IMR-90 (cell line): ENCODE measurements at regions not wholly inside any gene's neighbourhood (a gene's known extent, or its start where the extent isn't known, plus 50 kb on each side); places are given as distances from the start of the nearest gene placed in this dataset.

Experiments
- ATAC-seq: fragments of 200-7000 bp; cut with Tn5 transposase; 2 replicates; pipeline ENCODE4 v1.9.1; 2020; ENCODE audit warnings: low read depth, mild to moderate bottlenecking, moderate library complexity
- BruUV-seq: library from RNA; stranded (reverse); fragments of 400-500 nt; replicated peaks from 2 replicates; lab custom pipeline; 2021; lab: Mats Ljungman, UMichigan
- CTCF ChIA-PET: fragments of 300-600 bp; formaldehyde crosslinking; extraction: SDS; loops from one replicate; lab custom pipeline; 2021; ENCODE audit warnings: antibody characterized with exemption; lab: Yijun Ruan, JAX
- POLR2A ChIA-PET: fragments of 300-600 bp; sonication (Branson Sonifier 250); formaldehyde crosslinking; loops from one replicate; lab custom pipeline; 2022; ENCODE audit warnings: antibody characterized with exemption; ENCODE audit not compliant: unreplicated experiment; lab: Charles Lee
- DNase-seq: peaks from one replicate; pipeline ENCODE4 v3.0.0; 2013
- H2AFZ ChIP-seq: replicated peaks from 2 replicates; pipeline ENCODE3; 2013; ENCODE audit warnings: low read length, mild to moderate bottlenecking; ENCODE audit not compliant: poor library complexity
- H2AK5ac ChIP-seq: 2 replicates; pipeline ENCODE4 v1.6.1; 2013; ENCODE audit warnings: low read depth, low read length, inconsistent platforms
- H2AK9ac ChIP-seq: replicated peaks from 2 replicates; pipeline ENCODE3; 2013; ENCODE audit warnings: mild to moderate bottlenecking, low read depth, low read length, moderate library complexity; ENCODE audit not compliant: poor library complexity
- H2BK120ac ChIP-seq: 2 replicates; pipeline ENCODE4 v1.6.1; 2013; ENCODE audit warnings: low read depth, low read length, inconsistent platforms
- H2BK15ac ChIP-seq: 3 replicates; pipeline ENCODE4 v1.6.1; 2013; ENCODE audit warnings: low read depth, low read length, inconsistent platforms
- H2BK20ac ChIP-seq: 2 replicates; pipeline ENCODE4 v1.6.1; 2013; ENCODE audit warnings: low read depth, mild to moderate bottlenecking, inconsistent platforms, low read length, moderate library complexity
- H2BK5ac ChIP-seq: 2 replicates; pipeline ENCODE4 v1.6.1; 2013; ENCODE audit warnings: mild to moderate bottlenecking, low read depth, low read length, inconsistent platforms; ENCODE audit not compliant: poor library complexity, severe bottlenecking
- H3K14ac ChIP-seq: replicated peaks from 2 replicates; pipeline ENCODE4 v1.6.1; 2013; ENCODE audit warnings: low read depth, low read length, inconsistent platforms
- H3K18ac ChIP-seq: 2 replicates; pipeline ENCODE4 v1.6.1; 2013; ENCODE audit warnings: low read depth, low read length, control low read depth
- H3K23ac ChIP-seq: 2 replicates; pipeline ENCODE4 v1.6.1; 2013; ENCODE audit warnings: low read depth, low read length, inconsistent platforms
- H3K27ac ChIP-seq: 2 replicates; pipeline ENCODE4 v1.5.1; 2013; ENCODE audit warnings: mild to moderate bottlenecking, control low read depth, low read length; ENCODE audit not compliant: insufficient read depth
- H3K27me3 ChIP-seq: 2 replicates; pipeline ENCODE4 v1.6.1; 2013; ENCODE audit warnings: low read length; ENCODE audit not compliant: control insufficient read depth, insufficient read depth
- H3K36me3 ChIP-seq: 2 replicates; pipeline ENCODE4 v1.6.1; 2013; ENCODE audit warnings: low read length, mixed read lengths; ENCODE audit not compliant: control insufficient read depth, insufficient read depth
- H3K4ac ChIP-seq: 2 replicates; pipeline ENCODE4 v1.6.1; 2013; ENCODE audit warnings: low read depth, low read length, inconsistent platforms
- H3K4me1 ChIP-seq: 2 replicates; pipeline ENCODE4 v1.6.1; 2013; ENCODE audit warnings: low read length, mixed read lengths; ENCODE audit not compliant: control insufficient read depth, insufficient read depth
- H3K4me2 ChIP-seq: 2 replicates; pipeline ENCODE4 v1.6.1; 2013; ENCODE audit warnings: low read depth, mild to moderate bottlenecking, control low read depth, low read length, moderate library complexity
- H3K4me3 ChIP-seq: 2 replicates; pipeline ENCODE4 v1.5.1; 2013; ENCODE audit warnings: low read depth, mild to moderate bottlenecking, control low read depth, low read length, moderate library complexity; ENCODE audit not compliant: insufficient read depth
- H3K56ac ChIP-seq: 2 replicates; pipeline ENCODE4 v1.6.1; 2013; ENCODE audit warnings: low read length, inconsistent platforms; ENCODE audit not compliant: insufficient read depth; ENCODE audit errors: extremely low read depth
- H3K79me1 ChIP-seq, 2 experiments: 2 replicates each; pipeline ENCODE4 v1.6.1; 2013; ENCODE audit warnings: low read length in 2 of 2, inconsistent platforms in 1 of 2, low read depth in 1 of 2
- H3K9ac ChIP-seq: 2 replicates; pipeline ENCODE4 v1.6.1; 2013; ENCODE audit warnings: low read depth, low read length, control low read depth
- H3K9me1 ChIP-seq: 2 replicates; pipeline ENCODE4 v1.6.1; 2013; ENCODE audit warnings: low read length, inconsistent platforms; ENCODE audit not compliant: insufficient read depth
- H3K9me3 ChIP-seq: 2 replicates; pipeline ENCODE4 v1.6.1; 2013; ENCODE audit warnings: low read length; ENCODE audit not compliant: control insufficient read depth, insufficient read depth
- H4K20me1 ChIP-seq: 2 replicates; pipeline ENCODE4 v1.6.1; 2013; ENCODE audit warnings: low read length, inconsistent platforms; ENCODE audit not compliant: insufficient read depth
- H4K5ac ChIP-seq: 2 replicates; pipeline ENCODE4 v1.6.1; 2013; ENCODE audit warnings: mild to moderate bottlenecking, low read depth, low read length, control low read depth
- H4K8ac ChIP-seq, 2 experiments: 2 replicates each; pipeline ENCODE4 v1.6.1; 2013; ENCODE audit warnings: low read depth in 2 of 2, low read length in 2 of 2, control low read depth in 1 of 2, inconsistent platforms in 1 of 2
- H4K91ac ChIP-seq: 2 replicates; pipeline ENCODE4 v1.6.1; 2013; ENCODE audit warnings: low read depth, low read length, inconsistent platforms; ENCODE audit not compliant: insufficient read depth
- BHLHE40 ChIP-seq: fragments of 150-350 bp; IDR thresholded peaks from 2 replicates; pipeline ENCODE4 v1.6.1; 2016; ENCODE audit warnings: mild to moderate bottlenecking, low read depth, low read length
- CEBPB ChIP-seq: IDR thresholded peaks from 2 replicates; pipeline ENCODE4 v1.6.1; 2012; ENCODE audit warnings: low read depth, low read length, improper control_type of control experiment
- CHD1 ChIP-seq: IDR thresholded peaks from 2 replicates; pipeline ENCODE4 v1.6.1; 2012; ENCODE audit warnings: low read depth, low read length, improper control_type of control experiment
- CTCF ChIP-seq: conservative IDR thresholded peaks from 2 replicates; pipeline ENCODE4 v1.5.1; 2012; ENCODE audit warnings: mild to moderate bottlenecking, low read depth, low read length, improper control_type of control experiment
- ELK1 ChIP-seq: fragments of 150-350 bp; IDR thresholded peaks from 2 replicates; pipeline ENCODE4 v1.6.1; 2016; ENCODE audit warnings: low read depth, mild to moderate bottlenecking, low read length, moderate library complexity, borderline replicate concordance
- FOS ChIP-seq: fragments of 150-350 bp; IDR thresholded peaks from 2 replicates; pipeline ENCODE4 v1.6.1; 2016; ENCODE audit warnings: low read depth, low read length
- MAFK ChIP-seq: IDR thresholded peaks from 2 replicates; pipeline ENCODE4 v1.6.1; 2012; ENCODE audit warnings: low read depth, low read length, improper control_type of control experiment
- MAZ ChIP-seq: IDR thresholded peaks from 2 replicates; pipeline ENCODE4 v1.6.1; 2012; ENCODE audit warnings: low read depth, mild to moderate bottlenecking, low read length, improper control_type of control experiment, moderate library complexity, borderline replicate concordance
- MXI1 ChIP-seq: IDR thresholded peaks from 2 replicates; pipeline ENCODE4 v1.6.1; 2012; ENCODE audit warnings: low read depth, mild to moderate bottlenecking, low read length, moderate library complexity, borderline replicate concordance
- NFE2L2 ChIP-seq: fragments of 150-350 bp; IDR thresholded peaks from 2 replicates; pipeline ENCODE4 v1.6.1; 2016; ENCODE audit warnings: low read depth, mild to moderate bottlenecking, low read length
- POLR2A ChIP-seq: IDR thresholded peaks from 2 replicates; pipeline ENCODE4 v1.6.1; 2012; ENCODE audit warnings: mild to moderate bottlenecking, low read depth, low read length
- RAD21 ChIP-seq: IDR thresholded peaks from 2 replicates; pipeline ENCODE4 v1.6.1; 2012; ENCODE audit warnings: low read length, improper control_type of control experiment
- RCOR1 ChIP-seq: IDR thresholded peaks from 2 replicates; pipeline ENCODE4 v1.6.1; 2012; ENCODE audit warnings: mild to moderate bottlenecking, low read length, improper control_type of control experiment; ENCODE audit not compliant: insufficient replicate concordance
- RFX5 ChIP-seq: IDR thresholded peaks from 2 replicates; pipeline ENCODE4 v1.8.0; 2012; ENCODE audit warnings: low read depth, mild to moderate bottlenecking, low read length, moderate library complexity
- SMC3 ChIP-seq: fragments of 150-350 bp; IDR thresholded peaks from 2 replicates; pipeline ENCODE4 v1.6.1; 2016; ENCODE audit warnings: low read depth, mild to moderate bottlenecking, antibody characterized with exemption, low read length, moderate library complexity
- USF2 ChIP-seq: fragments of 150-350 bp; IDR thresholded peaks from 2 replicates; pipeline ENCODE4 v1.6.1; 2017; ENCODE audit warnings: mild to moderate bottlenecking, antibody characterized with exemption, low read length, low read depth
- WGBS, 2 experiments: methylation state at CpG; one replicate each; pipeline versions ENCODE4 v1.1.5 to v1.1.7; 2013; ENCODE audit warnings: missing lambda C conversion rate in 2 of 2; ENCODE audit not compliant: insufficient read length in 1 of 2; ENCODE audit errors: extremely low coverage in 2 of 2; 5-methylcytosine and 5-hydroxymethylcytosine counted together
- dilution Hi-C: fragments of 300-500 bp; cut with HindIII; formaldehyde crosslinking; loops from one replicate; pipeline ENCODE4 v1.14.3; 2018; ENCODE audit warnings: low sequenced_read_pairs; ENCODE audit not compliant: unreplicated experiment
- in situ Hi-C: fragments of 300-500 bp; cut with MboI; formaldehyde crosslinking; loops from 3 replicates; pipeline ENCODE4 v1.14.3; 2019; ENCODE audit warnings: low sequenced_read_pairs, inconsistent platforms, mixed read lengths
- intact Hi-C: fragments of 100-400 bp; cut with micrococcal nuclease; formaldehyde crosslinking; loops from 2 replicates; pipeline ENCODE4 v1.10.0; 2022

- Histone ChIP-seq H3K56ac (no peak overlapping the region), H3K18ac (no peak overlapping the region), H3K4me2 (no peak overlapping the region), H4K5ac (no peak overlapping the region), H2BK20ac (no peak overlapping the region), H3K14ac (no peak overlapping the region), H3K27me3 (no peaks in the 10 kb centered on the region), H3K9me1 (no peaks in the 10 kb centered on the region), H2AK9ac (no peak overlapping the region), H4K8ac (no peak overlapping the region), H3K4ac (no peak overlapping the region), H2BK5ac (no peak overlapping the region), H3K9me3 (peaks cover 51% of the 10 kb centered on the region), H3K4me3 (no peak overlapping the region), H3K79me1 (no peaks in the 10 kb centered on the region), H2BK15ac (no peak overlapping the region), H2AK5ac (no peak overlapping the region), H3K4me1 (no peaks in the 10 kb centered on the region; the same call in 1 of the 2 replicates), H3K23ac (no peak overlapping the region), H2BK120ac (no peak overlapping the region), H3K9ac (no peak overlapping the region), H4K91ac (no peak overlapping the region), H3K27ac (no peak overlapping the region), H2AFZ (no peak overlapping the region), H3K36me3 (no peaks in the 10 kb centered on the region), H4K20me1 (no peaks in the 10 kb centered on the region)
- TF ChIP-seq USF2 (no peak), RFX5 (no peak), BHLHE40 (no peak), MAFK (no peak), MXI1 (no peak), RAD21 (no peak), NFE2L2 (no peak), RCOR1 (no peak), CTCF (no peak), POLR2A (no peak), SMC3 (no peak), CHD1 (no peak), FOS (no peak), MAZ (no peak), ELK1 (no peak), CEBPB (no peak)
- intact Hi-C loops (no loop called here), in situ Hi-C loops (no loop called here), dilution Hi-C loops (no loop called here)
- 81% methylated on average over 3 of the region's 7 CpGs; no CpG with 5 or more reads in 1 of the 2 experiments for WGBS, 2 experiments
- CTCF ChIA-PET, result no interaction called here
- BruUV-seq, result no TSS peak
- POLR2A ChIA-PET, result no interaction called here
- ATAC-seq (no peak), DNase-seq (no peak)
Observed at GRCh38 chr6:170045563-170045960, 245.3 kb downstream of the DLL1 start.
